Stimulated activated CD4-positive, alpha-beta T cell treated with anti-CD3 and anti-CD28 coated beads, Interleukin-4, amount 100 ng/mL, for 48 hours (primary cell): ENCODE measurements at regions not wholly inside any gene's neighbourhood (a gene's known extent, or its start where the extent isn't known, plus 50 kb on each side); places are given as distances from the start of the nearest gene placed in this dataset.
"Not testable (repeated sequence)": the region's sequence is repeated elsewhere in the genome, so short reads cannot be mapped to it uniquely, and the experiment has no call there.

Experiments used
- DNase-seq, 2 donors: peaks; one replicate each; pipeline ENCODE4 v3.0.0-alpha.2; 2020; ENCODE audit warnings: low read depth in 2 of 2

DNA sequence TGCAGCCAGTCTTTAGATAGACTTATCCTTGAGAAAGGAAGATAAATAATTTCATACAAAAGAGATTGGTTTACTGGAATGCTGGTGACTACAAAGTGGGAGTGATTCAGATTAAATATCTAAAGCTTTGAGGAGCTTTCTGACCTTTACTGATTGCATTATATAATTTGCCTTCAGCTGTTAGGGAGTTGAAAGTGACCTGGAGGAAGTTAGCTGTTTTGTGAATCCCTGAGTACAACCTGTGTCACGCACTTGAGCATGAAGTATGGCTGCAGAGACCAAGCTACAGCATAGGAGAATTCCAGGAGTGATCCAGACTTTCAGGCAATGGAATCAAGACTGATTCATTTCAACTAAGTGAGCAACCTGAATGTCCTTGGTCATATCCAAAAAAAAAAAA, 1848.3 kb upstream of the RAG2 start:
- DNase-seq: no peak

DNA sequence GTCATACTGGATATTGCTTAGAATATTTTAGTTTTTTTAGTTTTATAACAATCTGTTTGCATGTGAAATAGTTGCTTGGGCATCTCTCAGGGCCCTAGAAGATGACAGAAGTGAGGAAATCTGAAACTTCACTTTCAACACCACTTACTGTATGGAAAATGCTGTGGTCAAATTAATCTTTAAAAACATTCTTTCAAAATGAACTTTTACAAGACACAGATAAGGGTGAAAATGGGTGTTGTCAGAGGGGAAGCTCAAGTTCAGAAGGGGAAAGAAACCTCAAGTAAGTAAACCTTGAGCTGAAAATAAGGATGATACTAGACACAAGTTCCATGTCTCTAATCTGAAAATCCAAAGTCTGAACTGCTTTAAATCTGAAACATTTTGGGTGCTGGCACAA, 1840.1 kb upstream of the RAG2 start:
- no peak for DNase-seq

DNA sequence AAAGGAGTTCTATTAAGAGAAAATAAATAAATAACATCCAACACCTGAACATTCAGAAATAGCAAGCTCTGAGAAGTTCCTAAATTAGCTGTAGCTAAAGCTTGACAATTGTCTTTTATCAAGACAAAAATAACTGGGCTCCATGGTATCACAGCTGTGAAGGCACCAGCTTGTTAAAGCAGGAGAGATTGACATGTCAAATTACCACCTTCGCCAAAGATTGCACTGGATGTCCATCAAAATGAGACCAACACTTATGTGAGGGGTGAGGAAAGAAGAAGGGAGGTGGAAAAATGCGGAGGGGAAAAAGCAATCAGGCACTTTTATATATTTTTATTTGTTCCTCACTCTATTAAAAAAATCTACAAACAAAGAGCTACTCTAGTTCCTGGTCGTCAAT, 1827.5 kb upstream of the RAG2 start:
- DNase-seq: no peak

DNA sequence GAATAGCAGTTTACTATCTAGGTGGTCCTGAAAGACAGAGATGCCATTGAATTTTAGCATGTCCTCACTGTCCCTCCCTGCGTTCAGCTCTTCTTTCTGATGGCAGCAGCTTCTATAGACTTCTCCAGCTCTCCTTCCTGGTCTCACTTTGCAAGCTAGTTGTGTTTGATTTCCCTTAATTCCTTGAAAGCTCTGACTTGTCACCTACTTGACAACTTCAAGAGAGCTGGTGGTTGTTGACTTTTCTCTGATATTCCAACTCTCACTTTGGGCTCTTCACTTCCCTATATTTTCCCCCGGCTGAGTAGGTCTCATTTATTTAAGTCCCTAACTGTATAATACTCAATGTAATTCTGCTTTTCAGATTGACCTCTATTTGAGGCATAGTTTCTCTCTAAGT, 1825.0 kb upstream of the RAG2 start:
- no peak for DNase-seq

DNA sequence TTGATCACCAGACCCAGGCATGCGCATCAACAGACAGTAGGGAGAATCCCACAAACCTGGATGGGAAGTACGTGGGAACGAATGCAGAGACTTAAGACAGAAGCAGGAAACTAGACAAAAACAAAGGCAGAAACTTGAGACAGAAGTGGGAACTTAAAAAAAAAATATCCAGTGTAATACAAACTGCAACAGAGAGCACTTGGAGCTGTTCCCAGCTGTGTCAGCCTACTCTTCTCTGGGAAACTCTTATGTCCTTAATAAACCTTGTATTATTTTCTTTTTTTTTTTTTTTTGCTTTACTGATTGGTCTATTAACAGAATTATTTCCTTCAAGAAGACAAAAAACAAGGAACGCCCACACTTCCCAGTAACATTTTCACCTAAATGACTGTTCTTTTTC, 1818.1 kb upstream of the RAG2 start:
- DNase-seq: no peak

DNA sequence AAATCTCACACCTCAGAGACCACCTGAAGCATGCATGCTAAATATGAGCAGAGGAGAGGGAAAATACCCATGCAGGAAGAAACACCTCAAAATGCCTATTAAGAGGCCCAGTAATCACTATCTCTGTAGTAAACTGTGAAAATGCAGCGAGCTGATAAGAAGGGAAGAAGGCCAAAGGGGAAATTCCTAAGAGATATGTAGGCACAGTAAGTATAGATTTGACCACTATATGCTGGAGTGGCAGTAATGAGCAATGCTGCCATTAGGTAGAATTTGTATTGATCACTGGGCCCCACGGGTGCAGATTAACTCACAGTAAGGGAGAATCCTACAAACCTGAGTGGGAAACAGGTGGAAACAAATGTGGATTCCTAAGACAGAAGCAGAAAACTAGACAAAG, 1813.1 kb upstream of the RAG2 start:
- no peak for DNase-seq

DNA sequence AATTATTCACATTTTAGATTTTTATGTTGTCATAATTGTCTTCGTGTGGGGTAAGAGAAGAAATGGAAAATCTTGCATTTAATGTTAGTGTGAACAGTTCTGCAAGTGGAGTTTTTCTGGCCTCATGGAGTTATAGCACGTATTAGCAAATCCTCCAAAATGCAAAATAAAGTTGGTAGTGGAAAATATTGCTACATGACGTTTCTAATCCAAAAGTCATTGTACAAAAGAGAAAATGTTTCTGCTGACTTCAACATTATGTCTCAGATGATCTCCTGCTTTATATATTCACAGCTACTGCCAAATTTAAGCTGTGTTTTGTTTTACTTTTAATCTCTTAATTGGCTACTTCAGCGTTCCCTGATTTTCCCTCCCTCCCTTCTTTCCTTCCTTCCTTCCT, 1804.0 kb upstream of the RAG2 start:
- no peak for DNase-seq

DNA sequence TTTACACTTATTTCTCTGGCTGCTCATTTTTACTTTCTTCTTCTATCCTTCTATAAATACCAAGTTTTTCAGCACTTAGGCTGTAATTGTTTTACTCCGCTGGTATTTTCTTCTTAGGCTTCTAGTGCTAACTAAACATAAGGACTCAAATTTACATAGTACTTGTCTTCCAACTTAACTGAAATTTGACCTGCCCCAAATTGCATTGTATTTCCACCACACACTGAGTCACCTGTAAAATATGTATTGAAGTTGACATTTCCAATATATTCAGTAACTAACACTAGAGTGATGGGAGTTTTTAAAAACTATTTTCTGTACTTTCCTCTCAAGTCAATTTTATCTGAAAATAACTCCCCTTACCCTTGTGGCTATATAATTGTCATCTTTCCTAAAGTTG, 1794.1 kb upstream of the RAG2 start:
- no peak for DNase-seq

DNA sequence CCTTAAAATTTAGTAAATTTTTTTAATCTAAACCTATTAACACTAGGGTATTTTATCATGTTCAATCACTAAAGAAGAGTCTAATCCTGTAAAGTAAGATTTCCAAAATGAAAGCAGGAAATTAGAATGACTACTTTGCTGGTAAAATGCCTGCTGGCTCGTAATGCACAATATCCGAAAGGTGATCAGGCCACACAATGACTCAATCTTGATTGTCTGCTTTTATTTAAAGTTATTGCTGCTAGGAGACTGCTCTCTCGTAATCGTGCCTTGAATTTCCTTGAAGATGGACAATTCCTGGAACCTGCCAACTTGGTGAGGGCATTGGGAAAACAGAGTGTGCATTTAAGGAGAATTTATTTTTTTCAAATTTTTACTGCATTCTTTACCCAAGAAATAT, 1786.5 kb upstream of the RAG2 start:
- DNase-seq: no peak

DNA sequence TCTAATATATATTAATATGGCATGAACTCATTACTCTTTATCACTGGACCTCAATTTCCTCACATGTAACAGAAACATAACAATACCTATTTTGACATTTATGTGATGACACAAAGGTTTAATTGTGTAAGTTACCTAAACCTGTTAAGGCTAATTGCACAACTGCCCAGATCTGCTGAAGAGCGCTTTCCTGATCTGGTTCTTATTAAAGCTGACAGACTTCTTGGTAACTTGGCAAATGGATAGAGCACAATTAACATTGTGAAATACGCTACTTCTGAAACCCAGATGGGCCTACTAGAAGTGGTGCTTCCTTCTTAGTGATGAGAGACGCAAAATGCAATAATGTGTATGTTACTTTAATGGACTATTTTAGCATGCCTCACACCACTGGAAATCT, 1767.2 kb upstream of the RAG2 start:
- no peak for DNase-seq

DNA sequence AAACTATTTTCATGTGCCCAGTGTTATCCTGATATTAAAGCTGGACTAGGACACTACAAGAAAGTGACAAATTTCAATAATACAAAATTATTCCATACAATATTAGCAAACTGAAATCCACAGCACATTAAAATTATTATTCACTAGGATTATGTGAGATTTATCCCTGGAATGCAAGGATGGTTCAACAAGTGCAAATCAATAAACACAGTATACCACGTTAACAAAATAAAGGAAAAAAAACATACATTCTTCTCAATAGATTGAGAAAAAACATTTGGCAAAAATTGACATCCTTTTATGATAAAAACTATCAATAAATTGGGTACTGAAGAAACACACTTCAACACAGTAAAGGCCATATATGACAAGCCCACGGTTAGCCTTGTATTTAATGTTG, 1758.2 kb upstream of the RAG2 start:
- no peak for DNase-seq

DNA sequence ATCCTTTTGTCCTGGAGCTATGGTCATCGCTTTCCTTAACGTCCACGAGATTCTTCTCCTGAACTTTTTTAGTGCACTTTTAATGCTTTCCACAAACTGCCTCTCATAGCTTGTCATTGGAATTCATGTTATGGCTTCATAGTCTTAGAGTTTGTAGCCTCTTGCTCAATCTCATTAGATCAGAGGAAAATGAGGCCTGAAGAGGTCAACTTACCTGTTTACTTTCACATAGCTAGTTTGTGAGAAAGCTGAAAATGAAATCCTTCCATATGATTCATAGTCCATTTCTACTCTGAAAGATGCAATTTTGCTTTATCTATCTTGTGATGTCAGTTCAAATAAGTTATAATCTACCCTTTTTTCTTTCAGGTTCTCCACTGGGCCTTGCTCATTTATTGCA, 1747.2 kb upstream of the RAG2 start:
- DNase-seq: no peak

DNA sequence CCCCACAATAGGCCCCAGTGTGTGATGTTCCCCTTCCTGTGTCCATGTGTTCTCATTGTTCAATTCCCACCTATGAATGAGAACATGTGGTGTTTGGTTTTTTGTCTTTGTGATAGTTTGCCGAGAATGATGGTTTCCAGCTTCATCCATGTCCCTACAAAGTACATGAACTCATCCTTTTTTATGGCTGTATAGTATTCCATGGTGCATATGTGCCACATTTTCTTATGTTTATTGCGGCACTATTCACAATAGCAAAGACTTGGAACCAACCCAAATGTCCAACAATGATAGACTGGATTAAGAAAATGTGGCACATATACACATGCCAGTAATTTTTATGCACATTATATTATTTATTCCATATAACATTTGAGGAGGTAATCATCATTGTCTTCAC, 1743.6 kb upstream of the RAG2 start:
- not testable (repeated sequence) for DNase-seq

DNA sequence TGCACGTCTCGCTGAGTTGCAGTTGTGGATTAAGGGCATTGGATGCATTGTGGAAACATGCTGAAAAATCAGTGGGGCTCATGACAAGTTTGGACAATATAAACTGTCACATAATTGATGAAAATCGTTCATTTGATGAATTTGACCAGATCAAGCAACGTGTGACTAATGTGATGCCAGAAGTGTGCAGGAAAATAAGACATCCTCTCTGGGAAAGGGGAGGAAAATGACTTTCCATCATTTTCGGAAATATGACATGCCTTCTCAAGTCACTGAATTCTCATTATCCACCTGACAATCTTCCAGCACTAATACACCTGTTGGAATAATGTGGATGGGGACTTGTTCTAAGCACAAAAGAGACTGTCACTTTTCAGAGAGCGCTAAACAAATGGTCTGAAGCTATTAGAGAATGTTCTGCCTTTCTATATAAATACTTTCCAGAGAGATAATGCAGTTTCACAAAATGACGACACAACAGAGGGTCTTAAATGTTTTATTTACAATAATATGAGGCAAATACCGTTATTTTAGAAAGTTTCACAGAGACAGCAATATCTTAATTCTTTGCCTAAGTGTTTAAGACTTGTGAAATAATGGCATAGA, 1741.9 kb upstream of the RAG2 start:
- no peak for DNase-seq

DNA sequence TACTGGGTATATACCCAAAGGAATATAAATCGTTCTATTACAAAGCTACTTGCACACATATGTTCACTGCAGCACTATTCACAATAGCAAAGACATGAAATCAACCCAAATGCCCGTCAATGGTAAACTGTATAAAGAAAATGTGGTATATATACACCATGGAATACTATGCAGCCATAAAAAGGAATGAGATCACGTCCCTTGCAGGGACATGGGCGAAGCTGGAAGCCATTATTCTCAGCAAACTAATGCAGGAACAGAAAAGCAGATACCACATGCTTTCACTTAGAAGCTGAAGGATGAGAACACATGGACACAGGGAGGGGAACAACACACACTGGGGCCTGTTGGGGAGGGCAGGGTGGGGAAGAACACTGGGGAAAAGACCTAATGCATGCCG, 1740.0 kb upstream of the RAG2 start:
- DNase-seq: not testable (repeated sequence)

DNA sequence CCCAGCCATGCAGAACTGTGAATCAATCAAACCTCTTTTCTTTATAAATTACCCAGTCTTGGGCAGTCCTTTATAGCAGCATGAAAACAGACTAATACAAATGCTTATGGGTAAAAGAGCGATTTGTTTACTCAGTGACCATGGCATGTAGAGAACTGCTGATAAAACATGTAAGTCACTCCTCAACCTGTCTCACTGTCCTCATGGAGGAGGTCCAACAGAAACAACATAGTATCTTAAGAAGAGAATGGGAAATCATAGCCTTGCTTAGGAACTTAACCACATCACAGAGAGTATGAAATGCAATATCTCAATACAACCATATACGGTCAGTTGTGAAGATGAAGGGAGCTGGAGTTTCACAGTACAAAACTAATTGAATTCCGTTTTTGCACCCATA, 1734.0 kb upstream of the RAG2 start:
- DNase-seq: no peak

DNA sequence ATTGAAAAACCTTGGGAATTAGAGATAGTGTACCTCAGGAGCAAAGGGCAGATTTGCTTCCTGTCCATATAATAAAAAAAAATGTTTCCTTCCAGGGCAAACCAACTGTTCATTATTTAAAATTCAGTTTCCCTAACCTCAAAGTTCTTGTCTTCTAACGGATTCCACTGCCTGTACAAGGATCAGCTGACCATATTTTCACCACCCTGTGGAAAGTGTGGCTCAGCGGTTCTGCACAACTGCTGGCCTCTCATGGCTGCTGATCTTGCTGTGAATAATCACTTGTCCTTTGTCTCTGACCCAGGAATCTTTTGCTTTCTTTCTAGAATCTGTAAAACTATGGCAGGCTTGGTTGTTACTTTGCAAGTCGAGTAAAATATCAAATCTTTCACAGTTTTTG, 1732.5 kb upstream of the RAG2 start:
- DNase-seq: no peak

DNA sequence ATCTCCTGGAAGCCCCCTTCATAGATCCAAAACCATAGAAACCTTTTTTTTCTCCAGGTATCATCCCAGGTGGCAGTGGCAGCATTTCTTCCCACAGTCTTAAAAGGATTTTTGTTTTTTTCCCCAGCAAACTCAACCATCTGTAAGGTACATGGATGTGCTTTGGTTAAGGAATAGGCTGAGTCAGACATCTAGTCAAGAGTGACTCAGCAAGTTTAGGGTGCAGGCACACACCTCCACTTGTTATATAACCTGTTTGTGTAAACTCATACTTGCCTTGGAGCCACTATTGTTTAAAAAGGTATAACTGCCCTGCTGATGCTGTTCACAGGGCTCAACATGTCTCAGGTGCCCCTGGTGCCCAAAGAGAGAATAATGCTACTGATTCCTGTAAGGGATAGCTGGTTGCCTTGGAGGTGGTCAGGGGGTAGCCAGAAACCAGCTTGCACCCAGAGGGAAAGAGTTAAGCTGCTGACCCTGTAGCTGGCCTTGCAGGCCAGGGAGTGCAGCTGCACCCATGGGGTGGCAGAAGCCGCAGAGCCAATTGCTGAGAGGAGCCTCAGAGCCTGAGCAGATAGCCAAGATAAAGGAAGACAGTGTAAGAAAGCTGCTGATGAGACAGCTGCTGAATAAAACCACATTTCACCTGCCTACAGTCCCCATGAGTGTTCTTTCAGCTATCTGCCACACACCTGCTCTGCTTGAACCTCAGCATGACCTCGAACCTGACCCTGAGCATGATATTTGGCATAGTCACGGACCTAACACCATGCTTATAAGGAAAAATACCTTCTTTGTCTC, 1726.1 kb upstream of the RAG2 start:
- no peak for DNase-seq

DNA sequence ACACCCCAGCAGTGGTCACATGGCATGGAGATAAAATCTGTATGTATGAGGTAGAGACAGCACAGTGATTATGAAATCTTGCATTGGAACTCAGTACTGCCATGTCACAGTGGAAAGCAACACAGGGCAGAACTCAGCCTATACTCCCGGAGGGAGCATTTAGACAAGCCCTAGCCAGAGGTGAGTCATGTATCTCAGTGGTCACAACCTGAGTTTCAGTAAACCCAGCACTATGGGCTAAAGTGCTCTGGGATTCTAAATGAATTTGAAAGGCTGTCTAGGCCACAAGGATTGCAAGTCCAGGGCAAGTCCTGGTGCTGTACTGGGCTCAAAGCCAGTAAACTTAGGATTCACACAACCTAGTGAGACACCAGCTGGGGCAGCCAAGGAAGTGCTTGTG, 1717.1 kb upstream of the RAG2 start:
- no peak for DNase-seq

DNA sequence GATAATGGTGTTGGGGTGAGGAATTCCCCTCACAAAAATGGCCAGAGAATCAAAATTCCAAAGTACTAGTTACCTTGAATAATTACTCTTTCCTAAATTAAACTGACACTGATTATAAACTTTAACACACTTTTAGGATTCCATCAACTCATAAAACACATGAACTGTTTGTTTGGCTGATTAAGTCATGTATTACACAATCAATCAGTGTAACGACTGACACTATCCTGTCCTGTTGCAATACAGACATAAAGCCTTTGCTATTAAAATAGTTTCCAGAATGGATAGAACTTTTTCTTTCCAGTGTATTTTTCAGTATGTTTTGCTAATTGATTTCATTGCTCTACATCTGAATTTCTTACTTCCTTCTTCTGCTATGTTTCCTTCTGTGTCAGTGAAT, 1709.4 kb upstream of the RAG2 start:
- no peak for DNase-seq

DNA sequence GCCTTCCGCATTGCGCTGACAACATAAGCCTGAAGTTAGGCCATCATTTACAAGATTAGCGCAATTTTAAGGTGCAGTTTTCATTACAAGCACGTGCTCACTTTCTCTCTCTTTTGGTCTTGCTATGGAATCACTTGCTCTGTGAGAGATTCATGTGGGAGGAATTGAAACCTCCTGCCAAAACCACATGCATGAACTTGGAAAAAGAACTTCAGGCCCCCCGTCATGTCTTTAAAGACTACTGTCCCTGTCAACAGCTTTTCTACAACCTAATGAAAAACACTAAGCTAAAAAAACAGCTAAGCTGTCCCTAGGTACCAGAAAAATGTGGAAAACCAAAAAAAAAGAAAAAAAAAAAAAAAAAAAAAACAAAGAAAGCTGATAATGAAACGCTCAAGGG, 1707.6 kb upstream of the RAG2 start:
- no peak for DNase-seq

DNA sequence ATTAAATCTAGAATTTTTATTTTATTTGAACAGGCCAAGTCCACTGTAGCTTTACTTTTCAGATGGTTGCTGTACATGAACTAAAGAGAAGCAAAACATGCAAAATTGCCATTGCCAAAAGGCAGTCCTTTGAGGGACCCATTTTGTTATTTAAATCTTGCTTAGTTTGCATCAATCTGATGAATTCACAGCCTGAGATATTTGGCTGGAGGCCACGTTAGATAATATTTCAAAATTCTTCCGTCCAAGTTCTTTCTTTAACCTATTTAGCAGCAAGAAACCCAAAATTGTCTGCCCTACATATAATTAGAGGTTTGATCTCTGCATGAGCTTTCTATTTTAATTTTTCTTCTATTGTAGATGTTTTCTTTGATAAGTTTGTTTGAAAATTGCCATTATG, 1706.9 kb upstream of the RAG2 start:
- no peak for DNase-seq

DNA sequence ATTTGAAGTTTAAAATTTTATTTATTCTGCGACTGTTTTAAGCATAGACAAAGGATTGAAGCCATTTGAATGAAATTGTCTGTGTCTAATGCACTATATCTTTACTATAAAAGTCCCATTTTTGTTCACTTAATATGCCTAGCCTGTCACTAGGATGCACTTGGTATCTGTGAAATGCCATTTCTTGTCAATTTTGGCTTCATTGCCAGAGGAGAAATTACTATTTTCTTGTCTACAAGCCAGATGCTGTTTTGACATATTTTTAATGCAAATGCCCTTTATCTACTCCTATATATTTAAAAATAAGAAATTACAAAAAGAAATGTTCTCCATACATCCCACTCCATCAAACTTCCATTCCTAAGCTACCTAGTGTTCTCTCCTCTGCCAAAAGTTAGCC, 1704.5 kb upstream of the RAG2 start:
- no peak for DNase-seq

DNA sequence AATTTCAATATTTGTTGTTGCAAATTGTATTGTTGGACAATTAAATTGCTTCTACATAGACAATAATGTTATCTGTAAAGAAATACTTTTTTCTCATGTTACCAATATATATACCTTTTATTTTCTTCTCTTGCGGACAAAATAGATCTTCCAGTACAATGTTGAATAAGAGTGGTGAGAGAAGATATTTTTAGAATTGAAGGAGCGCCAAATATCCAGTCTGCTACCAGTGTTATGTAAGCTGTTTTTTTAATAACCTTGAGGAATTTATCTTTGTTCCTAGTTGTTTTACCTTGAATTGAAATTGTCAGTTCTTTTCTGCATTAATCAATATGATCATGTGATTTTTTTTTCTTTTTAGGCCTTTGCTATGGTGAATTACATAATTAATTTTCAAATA, 1702.5 kb upstream of the RAG2 start:
- DNase-seq: no peak
